MG63 (cell line): ENCODE measurements at regions not wholly inside any gene's neighbourhood (a gene's known extent, or its start where the extent isn't known, plus 50 kb on each side); places are given as distances from the start of the nearest gene placed in this dataset.

ENCODE experiments used
- DNase-seq: peaks from one replicate; pipeline ENCODE4 v3.0.0-alpha.2; 2020
- H3K27me3 ChIP-seq: fragments of 250-450 bp; sonication (Bioruptor Pico); 2 replicates; pipeline ENCODE4 v1.5.1; 2020; ENCODE audit warnings: mild to moderate bottlenecking, moderate library complexity
- H3K36me3 ChIP-seq: fragments of 250-450 bp; sonication (Bioruptor Pico); 2 replicates; pipeline ENCODE4 v1.5.1; 2020; ENCODE audit warnings: mild to moderate bottlenecking, moderate library complexity
- H3K4me3 ChIP-seq: fragments of 250-450 bp; sonication (Bioruptor Pico); 2 replicates; pipeline ENCODE4 v1.5.1; 2020; ENCODE audit warnings: mild to moderate bottlenecking, moderate library complexity
- H3K9me3 ChIP-seq: fragments of 250-450 bp; sonication (Bioruptor Pico); 2 replicates; pipeline ENCODE4 v1.5.1; 2020; ENCODE audit warnings: mild to moderate bottlenecking, moderate library complexity

- no peak for DNase-seq
- H3K4me3 ChIP-seq: no peak overlapping the region
- H3K9me3 ChIP-seq: no peaks in the 10 kb centered on the region; the same call in 1 of the 2 replicates
- no peaks in the 10 kb centered on the region for H3K27me3 ChIP-seq
- H3K36me3 ChIP-seq: no peaks in the 10 kb centered on the region
Measured at GRCh38 chr11:121807051-121807450, 309.0 kb downstream of the BLID start.

- H3K4me3 ChIP-seq: no peak overlapping the region
- no peaks in the 10 kb centered on the region for H3K27me3 ChIP-seq
- no peaks in the 10 kb centered on the region for H3K36me3 ChIP-seq
- DNase-seq: no peak
- no peaks in the 10 kb centered on the region for H3K9me3 ChIP-seq
Measured at GRCh38 chr11:121802542-121802941, 313.5 kb downstream of the BLID start.

GRCh38 chr11:121801781-121802180 lies 314.2 kb downstream of the BLID start:
- H3K27me3 ChIP-seq: no peaks in the 10 kb centered on the region
- DNase-seq: no peak
- H3K4me3 ChIP-seq: no peak overlapping the region
- no peaks in the 10 kb centered on the region for H3K9me3 ChIP-seq
- no peaks in the 10 kb centered on the region for H3K36me3 ChIP-seq

GRCh38 chr11:121801394-121801748 lies 314.6 kb downstream of the BLID start:
- Histone ChIP-seq H3K4me3 (no peak overlapping the region), H3K27me3 (no peaks in the 10 kb centered on the region), H3K9me3 (no peaks in the 10 kb centered on the region), H3K36me3 (no peaks in the 10 kb centered on the region)
- no peak for DNase-seq

GRCh38 chr11:121800731-121801393 lies 315.2 kb downstream of the BLID start:
- Histone ChIP-seq H3K27me3 (no peaks in the 10 kb centered on the region), H3K36me3 (no peaks in the 10 kb centered on the region), H3K9me3 (no peaks in the 10 kb centered on the region), H3K4me3 (no peak overlapping the region)
- DNase-seq: no peak

GRCh38 chr11:121800240-121800639 lies 315.8 kb downstream of the BLID start:
- DNase-seq: no peak
- Histone ChIP-seq H3K9me3 (no peaks in the 10 kb centered on the region), H3K36me3 (no peaks in the 10 kb centered on the region), H3K4me3 (no peak overlapping the region), H3K27me3 (no peaks in the 10 kb centered on the region)

GRCh38 chr11:121797496-121797895 lies 318.5 kb downstream of the BLID start:
- H3K27me3 ChIP-seq: no peaks in the 10 kb centered on the region
- no peaks in the 10 kb centered on the region for H3K36me3 ChIP-seq
- no peak for DNase-seq

GRCh38 chr11:121795174-121795573 lies 320.8 kb downstream of the BLID start:
- Histone ChIP-seq H3K36me3 (no peaks in the 10 kb centered on the region), H3K4me3 (no peak overlapping the region), H3K9me3 (no peaks in the 10 kb centered on the region), H3K27me3 (no peaks in the 10 kb centered on the region)
- DNase-seq: no peak

More at GRCh38 chr11:121797496-121797895, 318.5 kb downstream of the BLID start:
- H3K4me3 ChIP-seq: no peak overlapping the region
- H3K9me3 ChIP-seq: no peaks in the 10 kb centered on the region

- DNase-seq: no peak
- no peaks in the 10 kb centered on the region for H3K9me3 ChIP-seq
- H3K36me3 ChIP-seq: no peaks in the 10 kb centered on the region
- no peak overlapping the region for H3K4me3 ChIP-seq
- H3K27me3 ChIP-seq: no peaks in the 10 kb centered on the region
Measured at GRCh38 chr11:121794671-121795141, 321.3 kb downstream of the BLID start.

- Histone ChIP-seq H3K9me3 (no peaks in the 10 kb centered on the region), H3K4me3 (no peak overlapping the region), H3K27me3 (no peaks in the 10 kb centered on the region), H3K36me3 (no peaks in the 10 kb centered on the region)
- no peak for DNase-seq
Measured at GRCh38 chr11:121793916-121794315, 322.1 kb downstream of the BLID start.

GRCh38 chr11:121793291-121793690 lies 322.7 kb downstream of the BLID start:
- DNase-seq: no peak
- H3K4me3 ChIP-seq: no peak overlapping the region
- H3K27me3 ChIP-seq: no peaks in the 10 kb centered on the region
- H3K36me3 ChIP-seq: no peaks in the 10 kb centered on the region
- H3K9me3 ChIP-seq: no peaks in the 10 kb centered on the region

GRCh38 chr11:121792185-121792584 lies 323.8 kb downstream of the BLID start:
- Histone ChIP-seq H3K27me3 (no peaks in the 10 kb centered on the region), H3K4me3 (no peak overlapping the region), H3K9me3 (no peaks in the 10 kb centered on the region), H3K36me3 (no peaks in the 10 kb centered on the region)
- no peak for DNase-seq

GRCh38 chr11:121790430-121790829 lies 325.6 kb downstream of the BLID start:
- Histone ChIP-seq H3K9me3 (peaks cover 6% of the 10 kb centered on the region; the same call in 1 of the 2 replicates), H3K36me3 (no peaks in the 10 kb centered on the region), H3K27me3 (no peaks in the 10 kb centered on the region), H3K4me3 (no peak overlapping the region)
- no peak for DNase-seq

GRCh38 chr11:121780971-121781370 lies 328.2 kb upstream of the SORL1-AS1 start:
- H3K36me3 ChIP-seq: no peaks in the 10 kb centered on the region
- no peak for DNase-seq
- no peaks in the 10 kb centered on the region for H3K27me3 ChIP-seq
- H3K4me3 ChIP-seq: no peak overlapping the region
- peaks cover 4% of the 10 kb centered on the region; the same call in 1 of the 2 replicates for H3K9me3 ChIP-seq

GRCh38 chr11:121777056-121777455 lies 324.3 kb upstream of the SORL1-AS1 start:
- Histone ChIP-seq H3K36me3 (no peaks in the 10 kb centered on the region), H3K4me3 (no peak overlapping the region), H3K27me3 (no peaks in the 10 kb centered on the region), H3K9me3 (no peaks in the 10 kb centered on the region)
- DNase-seq: no peak

- H3K27me3 ChIP-seq: no peaks in the 10 kb centered on the region
- H3K9me3 ChIP-seq: no peaks in the 10 kb centered on the region
- DNase-seq: no peak
- H3K4me3 ChIP-seq: no peak overlapping the region
- H3K36me3 ChIP-seq: no peaks in the 10 kb centered on the region
Measured at GRCh38 chr11:121775276-121775675, 322.5 kb upstream of the SORL1-AS1 start.

- no peaks in the 10 kb centered on the region for H3K36me3 ChIP-seq
- no peak for DNase-seq
- H3K27me3 ChIP-seq: no peaks in the 10 kb centered on the region
- H3K4me3 ChIP-seq: no peak overlapping the region
- H3K9me3 ChIP-seq: no peaks in the 10 kb centered on the region
Measured at GRCh38 chr11:121773076-121773475, 320.3 kb upstream of the SORL1-AS1 start.

- Histone ChIP-seq H3K36me3 (no peaks in the 10 kb centered on the region), H3K4me3 (no peak overlapping the region), H3K9me3 (no peaks in the 10 kb centered on the region), H3K27me3 (no peaks in the 10 kb centered on the region)
- no peak for DNase-seq
Measured at GRCh38 chr11:121770939-121771595, 318.3 kb upstream of the SORL1-AS1 start.
